SK-N-SH treated with all-trans-retinoic acid at 6 μM for 48 hours (cell line): ENCODE measurements at regions not wholly inside any gene's neighbourhood (a gene's known extent, or its start where the extent isn't known, plus 50 kb on each side); places are given as distances from the start of the nearest gene placed in this dataset.

ENCODE experiments used
- ATAC-seq: fragments of 200-7000 bp; cut with Tn5 transposase; 3 replicates; pipeline ENCODE4 v1.9.1; 2020; ENCODE audit warnings: mild to moderate bottlenecking, moderate library complexity
- BACH2 ChIP-seq: fragments of 250-450 bp; sonication (Bioruptor Pico); IDR thresholded peaks from 2 replicates; pipeline ENCODE4 v1.9.0; 2021; ENCODE audit warnings: mild to moderate bottlenecking, borderline replicate concordance
- ESRRG ChIP-seq: fragments of 250-450 bp; sonication (Bioruptor Pico); IDR thresholded peaks from 2 replicates; pipeline ENCODE4 v1.6.1; 2021; ENCODE audit warnings: mild to moderate bottlenecking
- GLIS3 ChIP-seq: fragments of 250-450 bp; sonication (Bioruptor Pico); IDR thresholded peaks from 2 replicates; pipeline ENCODE4 v1.5.0; 2020; ENCODE audit warnings: mild to moderate bottlenecking, moderate library complexity
- ISL1 ChIP-seq: fragments of 250-450 bp; sonication (Bioruptor Pico); IDR thresholded peaks from 2 replicates; pipeline ENCODE4 v2.1.2; 2022; ENCODE audit warnings: mild to moderate bottlenecking, moderate library complexity
- OSR1 ChIP-seq: fragments of 250-450 bp; sonication (Bioruptor Pico); IDR thresholded peaks from 2 replicates; pipeline ENCODE4 v1.8.0; 2022; ENCODE audit warnings: moderate library complexity, mild to moderate bottlenecking, inconsistent platforms
- POU6F1 ChIP-seq: fragments of 250-450 bp; sonication (Bioruptor Pico); IDR thresholded peaks from 2 replicates; pipeline ENCODE4 v1.8.0; 2021; ENCODE audit warnings: low read depth, mild to moderate bottlenecking, moderate library complexity, borderline replicate concordance
- RARB ChIP-seq: fragments of 250-450 bp; sonication (Bioruptor Pico); IDR thresholded peaks from 2 replicates; pipeline ENCODE4 v1.8.0; 2021; ENCODE audit warnings: mild to moderate bottlenecking, moderate library complexity
- SNAI2 ChIP-seq: fragments of 250-450 bp; sonication (Bioruptor Pico); IDR thresholded peaks from 2 replicates; pipeline ENCODE4 v1.5.0; 2020; ENCODE audit warnings: mild to moderate bottlenecking, moderate library complexity
- TCF4 ChIP-seq: fragments of 250-450 bp; sonication (Bioruptor Pico); IDR thresholded peaks from 2 replicates; pipeline ENCODE4 v1.8.0; 2021; ENCODE audit warnings: mild to moderate bottlenecking, moderate library complexity, borderline replicate concordance
- ZC3H10 ChIP-seq: fragments of 250-450 bp; sonication (Bioruptor Pico); IDR thresholded peaks from 2 replicates; pipeline ENCODE4 v1.5.1; 2021; ENCODE audit warnings: mild to moderate bottlenecking, moderate library complexity
- ZFP30 ChIP-seq: fragments of 450-650 bp; formaldehyde crosslinking; IDR thresholded peaks from 2 replicates; pipeline ENCODE4 v1.5.0; 2022; ENCODE audit warnings: mild to moderate bottlenecking, moderate library complexity
- ZNF565 ChIP-seq: fragments of 450-650 bp; formaldehyde crosslinking; conservative IDR thresholded peaks from 2 replicates; pipeline ENCODE4 v1.5.0; 2020; ENCODE audit warnings: low read depth, mild to moderate bottlenecking, moderate library complexity
- ZNF70 ChIP-seq: fragments of 450-650 bp; formaldehyde crosslinking; IDR thresholded peaks from 2 replicates; pipeline ENCODE4 v1.5.0; 2020; ENCODE audit warnings: mild to moderate bottlenecking, moderate library complexity
- ZNF8 ChIP-seq: fragments of 450-650 bp; formaldehyde crosslinking; IDR thresholded peaks from 2 replicates; pipeline ENCODE4 v1.5.0; 2020; ENCODE audit warnings: mild to moderate bottlenecking, moderate library complexity
- TF ChIP-seq, protein P1 (sequence below): fragments of 250-450 bp; sonication (Bioruptor Pico); IDR thresholded peaks from 2 replicates; pipeline ENCODE4 v1.5.1; 2020; ENCODE audit warnings: low read depth, mild to moderate bottlenecking, moderate library complexity
- TF ChIP-seq, protein P2 (sequence below): fragments of 250-450 bp; sonication (Bioruptor Pico); IDR thresholded peaks from 2 replicates; pipeline ENCODE4 v1.8.0; 2020; ENCODE audit warnings: mild to moderate bottlenecking, moderate library complexity, borderline replicate concordance
- TF ChIP-seq, protein P3 (sequence below): fragments of 250-450 bp; sonication (Bioruptor Pico); IDR thresholded peaks from 2 replicates; pipeline ENCODE4 v1.5.0; 2020; ENCODE audit warnings: mild to moderate bottlenecking, moderate library complexity
- TF ChIP-seq, protein P4 (sequence below): fragments of 250-450 bp; sonication (Bioruptor Pico); IDR thresholded peaks from 2 replicates; pipeline ENCODE4 v1.5.1; 2021; ENCODE audit warnings: mild to moderate bottlenecking, moderate library complexity

- TF ChIP-seq, protein P1, sequence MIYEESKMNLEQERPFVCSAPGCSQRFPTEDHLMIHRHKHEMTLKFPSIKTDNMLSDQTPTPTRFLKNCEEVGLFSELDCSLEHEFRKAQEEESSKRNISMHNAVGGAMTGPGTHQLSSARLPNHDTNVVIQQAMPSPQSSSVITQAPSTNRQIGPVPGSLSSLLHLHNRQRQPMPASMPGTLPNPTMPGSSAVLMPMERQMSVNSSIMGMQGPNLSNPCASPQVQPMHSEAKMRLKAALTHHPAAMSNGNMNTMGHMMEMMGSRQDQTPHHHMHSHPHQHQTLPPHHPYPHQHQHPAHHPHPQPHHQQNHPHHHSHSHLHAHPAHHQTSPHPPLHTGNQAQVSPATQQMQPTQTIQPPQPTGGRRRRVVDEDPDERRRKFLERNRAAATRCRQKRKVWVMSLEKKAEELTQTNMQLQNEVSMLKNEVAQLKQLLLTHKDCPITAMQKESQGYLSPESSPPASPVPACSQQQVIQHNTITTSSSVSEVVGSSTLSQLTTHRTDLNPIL (CRISPR knock-in tag): no peak
- TF ChIP-seq ZC3H10 (CRISPR knock-in tag) (no peak), ZNF70 (CRISPR knock-in tag) (no peak), GLIS3 (CRISPR knock-in tag) (no peak), RARB (CRISPR knock-in tag) (no peak)
Measured at GRCh38 chr14:61112506-61112905, 131.5 kb downstream of the SLC38A6 start (continued).

DNA sequence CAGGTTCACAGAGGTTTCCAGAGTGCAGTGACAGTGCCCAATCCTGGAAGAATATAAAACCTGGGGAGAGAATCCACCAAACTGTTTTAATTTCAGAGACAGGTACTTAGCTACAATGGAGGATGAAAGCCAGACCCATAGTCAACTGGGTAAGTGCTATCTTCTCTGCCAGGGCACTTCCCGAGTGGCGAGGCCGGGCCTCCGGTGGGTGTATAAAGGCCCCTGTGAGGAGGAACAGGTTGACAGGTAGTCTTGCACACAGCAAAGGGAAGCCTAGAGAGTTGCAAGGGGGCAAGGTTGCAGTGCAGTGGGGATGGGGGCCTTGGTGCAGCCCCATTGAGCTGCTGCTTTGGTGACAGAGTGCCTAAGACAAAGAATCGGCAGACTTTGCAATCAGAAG is 130.7 kb downstream of the SLC38A6 start:
- TF ChIP-seq, protein P1 (CRISPR knock-in tag): no peak
- TF ChIP-seq SNAI2 (CRISPR knock-in tag) (no peak), ZNF565 (CRISPR knock-in tag) (no peak), POU6F1 (CRISPR knock-in tag) (no peak)
- TF ChIP-seq, protein P2, sequence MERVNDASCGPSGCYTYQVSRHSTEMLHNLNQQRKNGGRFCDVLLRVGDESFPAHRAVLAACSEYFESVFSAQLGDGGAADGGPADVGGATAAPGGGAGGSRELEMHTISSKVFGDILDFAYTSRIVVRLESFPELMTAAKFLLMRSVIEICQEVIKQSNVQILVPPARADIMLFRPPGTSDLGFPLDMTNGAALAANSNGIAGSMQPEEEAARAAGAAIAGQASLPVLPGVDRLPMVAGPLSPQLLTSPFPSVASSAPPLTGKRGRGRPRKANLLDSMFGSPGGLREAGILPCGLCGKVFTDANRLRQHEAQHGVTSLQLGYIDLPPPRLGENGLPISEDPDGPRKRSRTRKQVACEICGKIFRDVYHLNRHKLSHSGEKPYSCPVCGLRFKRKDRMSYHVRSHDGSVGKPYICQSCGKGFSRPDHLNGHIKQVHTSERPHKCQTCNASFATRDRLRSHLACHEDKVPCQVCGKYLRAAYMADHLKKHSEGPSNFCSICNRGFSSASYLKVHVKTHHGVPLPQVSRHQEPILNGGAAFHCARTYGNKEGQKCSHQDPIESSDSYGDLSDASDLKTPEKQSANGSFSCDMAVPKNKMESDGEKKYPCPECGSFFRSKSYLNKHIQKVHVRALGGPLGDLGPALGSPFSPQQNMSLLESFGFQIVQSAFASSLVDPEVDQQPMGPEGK (CRISPR knock-in tag): no peak
- TF ChIP-seq, protein P3, sequence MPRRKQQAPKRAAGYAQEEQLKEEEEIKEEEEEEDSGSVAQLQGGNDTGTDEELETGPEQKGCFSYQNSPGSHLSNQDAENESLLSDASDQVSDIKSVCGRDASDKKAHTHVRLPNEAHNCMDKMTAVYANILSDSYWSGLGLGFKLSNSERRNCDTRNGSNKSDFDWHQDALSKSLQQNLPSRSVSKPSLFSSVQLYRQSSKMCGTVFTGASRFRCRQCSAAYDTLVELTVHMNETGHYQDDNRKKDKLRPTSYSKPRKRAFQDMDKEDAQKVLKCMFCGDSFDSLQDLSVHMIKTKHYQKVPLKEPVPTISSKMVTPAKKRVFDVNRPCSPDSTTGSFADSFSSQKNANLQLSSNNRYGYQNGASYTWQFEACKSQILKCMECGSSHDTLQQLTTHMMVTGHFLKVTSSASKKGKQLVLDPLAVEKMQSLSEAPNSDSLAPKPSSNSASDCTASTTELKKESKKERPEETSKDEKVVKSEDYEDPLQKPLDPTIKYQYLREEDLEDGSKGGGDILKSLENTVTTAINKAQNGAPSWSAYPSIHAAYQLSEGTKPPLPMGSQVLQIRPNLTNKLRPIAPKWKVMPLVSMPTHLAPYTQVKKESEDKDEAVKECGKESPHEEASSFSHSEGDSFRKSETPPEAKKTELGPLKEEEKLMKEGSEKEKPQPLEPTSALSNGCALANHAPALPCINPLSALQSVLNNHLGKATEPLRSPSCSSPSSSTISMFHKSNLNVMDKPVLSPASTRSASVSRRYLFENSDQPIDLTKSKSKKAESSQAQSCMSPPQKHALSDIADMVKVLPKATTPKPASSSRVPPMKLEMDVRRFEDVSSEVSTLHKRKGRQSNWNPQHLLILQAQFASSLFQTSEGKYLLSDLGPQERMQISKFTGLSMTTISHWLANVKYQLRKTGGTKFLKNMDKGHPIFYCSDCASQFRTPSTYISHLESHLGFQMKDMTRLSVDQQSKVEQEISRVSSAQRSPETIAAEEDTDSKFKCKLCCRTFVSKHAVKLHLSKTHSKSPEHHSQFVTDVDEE (CRISPR knock-in tag): no peak
- ATAC-seq: no peak

DNA sequence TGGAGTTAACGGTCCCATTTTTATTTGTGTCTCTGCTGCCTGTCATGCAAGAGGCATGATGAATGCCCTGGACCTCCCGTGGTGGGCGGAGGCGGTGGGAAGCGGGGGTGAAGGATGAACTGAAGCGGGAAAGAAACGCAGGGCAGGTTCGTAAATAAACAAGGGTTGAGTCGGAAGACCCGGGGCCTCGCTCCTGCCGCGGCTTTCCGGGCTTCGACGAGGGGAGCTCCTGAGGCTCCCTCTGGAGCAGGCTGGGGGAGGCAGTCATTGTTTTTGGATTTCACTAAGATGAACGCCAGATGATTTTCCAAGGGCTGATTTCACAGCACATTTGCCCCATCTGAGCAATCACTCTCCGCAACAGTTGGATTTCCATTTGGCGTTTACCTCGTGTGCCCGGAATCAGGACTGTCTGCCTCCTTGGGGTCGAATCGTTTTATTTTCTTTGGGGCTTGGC is 130.2 kb downstream of the SLC38A6 start:
- TF ChIP-seq ESRRG (CRISPR knock-in tag): no peak
- no peak for TF ChIP-seq ZFP30 (CRISPR knock-in tag)
- TF ChIP-seq GLIS3 (CRISPR knock-in tag): no peak
- TF ChIP-seq SNAI2 (CRISPR knock-in tag): no peak
- TF ChIP-seq, protein P4, sequence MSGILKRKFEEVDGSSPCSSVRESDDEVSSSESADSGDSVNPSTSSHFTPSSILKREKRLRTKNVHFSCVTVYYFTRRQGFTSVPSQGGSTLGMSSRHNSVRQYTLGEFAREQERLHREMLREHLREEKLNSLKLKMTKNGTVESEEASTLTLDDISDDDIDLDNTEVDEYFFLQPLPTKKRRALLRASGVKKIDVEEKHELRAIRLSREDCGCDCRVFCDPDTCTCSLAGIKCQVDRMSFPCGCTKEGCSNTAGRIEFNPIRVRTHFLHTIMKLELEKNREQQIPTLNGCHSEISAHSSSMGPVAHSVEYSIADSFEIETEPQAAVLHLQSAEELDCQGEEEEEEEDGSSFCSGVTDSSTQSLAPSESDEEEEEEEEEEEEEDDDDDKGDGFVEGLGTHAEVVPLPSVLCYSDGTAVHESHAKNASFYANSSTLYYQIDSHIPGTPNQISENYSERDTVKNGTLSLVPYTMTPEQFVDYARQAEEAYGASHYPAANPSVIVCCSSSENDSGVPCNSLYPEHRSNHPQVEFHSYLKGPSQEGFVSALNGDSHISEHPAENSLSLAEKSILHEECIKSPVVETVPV (CRISPR knock-in tag): no peak
- no peak for TF ChIP-seq TCF4 (CRISPR knock-in tag)
- no peak for TF ChIP-seq BACH2 (CRISPR knock-in tag)
- ATAC-seq: no peak

- no peak for ATAC-seq
- TF ChIP-seq, protein P1 (CRISPR knock-in tag): no peak
- TF ChIP-seq ZNF565 (CRISPR knock-in tag) (no peak), ZFP30 (CRISPR knock-in tag) (no peak), ZNF70 (CRISPR knock-in tag) (no peak), ZNF8 (no peak), ESRRG (CRISPR knock-in tag) (no peak), ISL1 (CRISPR knock-in tag) (no peak), BACH2 (CRISPR knock-in tag) (no peak), OSR1 (CRISPR knock-in tag) (no peak)
- TF ChIP-seq, protein P2 (CRISPR knock-in tag): no peak
- TF ChIP-seq, protein P4 (CRISPR knock-in tag): no peak
Measured at GRCh38 chr14:61110316-61111082, 129.5 kb downstream of the SLC38A6 start.
